GM23338 (cell line): ENCODE measurements at regions not wholly inside any gene's neighbourhood (a gene's known extent, or its start where the extent isn't known, plus 50 kb on each side); places are given as distances from the start of the nearest gene placed in this dataset.

ENCODE experiments used
- ATAC-seq: fragments of 200-7000 bp; cut with Tn5 transposase; 3 replicates; pipeline ENCODE4 v1.9.1; 2020
- DNase-seq: peaks from one replicate; pipeline ENCODE4 v3.0.0-alpha.2; 2015; ENCODE audit warnings: low spot score
- H2AFZ ChIP-seq: fragments of 200-600 bp; sonication (generic); 2 replicates; pipeline ENCODE4 v1.8.0; 2016; ENCODE audit warnings: antibody characterized with exemption, mild to moderate bottlenecking, moderate library complexity
- H3F3A ChIP-seq: fragments of 200-600 bp; sonication (generic); replicated peaks from 2 replicates; pipeline ENCODE4 v1.8.0; 2017; ENCODE audit warnings: antibody characterized with exemption, mixed run types, low read depth
- H3K27ac ChIP-seq: fragments of 200-600 bp; sonication (generic); 2 replicates; pipeline ENCODE4 v1.6.1; 2016; ENCODE audit warnings: low read depth
- H3K27me3 ChIP-seq: fragments of 200-600 bp; sonication (generic); 2 replicates; pipeline ENCODE4 v1.8.0; 2016; ENCODE audit warnings: mild to moderate bottlenecking, mixed run types, moderate library complexity; ENCODE audit not compliant: insufficient read depth
- H3K36me3 ChIP-seq: fragments of 200-600 bp; sonication (generic); 2 replicates; pipeline ENCODE4 v1.8.0; 2016; ENCODE audit warnings: mild to moderate bottlenecking; ENCODE audit not compliant: insufficient read depth
- H3K4me1 ChIP-seq: fragments of 200-600 bp; sonication (generic); 2 replicates; pipeline ENCODE4 v1.8.0; 2016; ENCODE audit warnings: mild to moderate bottlenecking, moderate library complexity; ENCODE audit not compliant: insufficient read depth
- H3K4me2 ChIP-seq: fragments of 200-600 bp; sonication (generic); 2 replicates; pipeline ENCODE4 v1.7.1; 2017; ENCODE audit warnings: mixed run types
- H3K4me3 ChIP-seq: fragments of 200-600 bp; sonication (generic); 2 replicates; pipeline ENCODE4 v1.6.1; 2016; ENCODE audit warnings: mixed run types
- H3K79me2 ChIP-seq: fragments of 200-600 bp; sonication (generic); replicated peaks from 2 replicates; pipeline ENCODE4 v1.8.0; 2017; ENCODE audit warnings: mild to moderate bottlenecking; ENCODE audit not compliant: insufficient read depth
- H3K9me2 ChIP-seq: fragments of 200-600 bp; sonication (generic); 2 replicates; pipeline ENCODE4 v1.8.0; 2017; ENCODE audit not compliant: insufficient read depth
- H4K20me1 ChIP-seq: fragments of 200-600 bp; sonication (generic); replicated peaks from 2 replicates; pipeline ENCODE4 v1.8.0; 2017; ENCODE audit warnings: mild to moderate bottlenecking; ENCODE audit not compliant: insufficient read depth
- H3K27ac Mint-ChIP-seq: 2 replicates; pipeline ENCODE4 v1.8.0; 2020; ENCODE audit warnings: inconsistent platforms, mild to moderate bottlenecking, moderate library complexity, mixed read lengths
- H3K27me3 Mint-ChIP-seq: 3 replicates; pipeline ENCODE4 v1.8.0; 2022; ENCODE audit warnings: low read depth, mild to moderate bottlenecking, moderate library complexity, mixed read lengths, inconsistent platforms; ENCODE audit not compliant: insufficient read depth, poor library complexity
- H3K36me3 Mint-ChIP-seq: 3 replicates; pipeline ENCODE4 v1.8.0; 2021; ENCODE audit warnings: low read depth, mild to moderate bottlenecking, inconsistent platforms, moderate library complexity, mixed read lengths
- H3K4me1 Mint-ChIP-seq: 3 replicates; pipeline ENCODE4 v1.8.0; 2020; ENCODE audit warnings: mild to moderate bottlenecking, inconsistent platforms, mixed read lengths
- H3K4me3 Mint-ChIP-seq: 3 replicates; pipeline ENCODE4 v1.8.0; 2021; ENCODE audit warnings: moderate library complexity, mild to moderate bottlenecking, inconsistent platforms, mixed read lengths
- H3K9me3 Mint-ChIP-seq: 3 replicates; pipeline ENCODE4 v1.8.0; 2020; ENCODE audit warnings: moderate library complexity, mild to moderate bottlenecking, inconsistent platforms, mixed read lengths
- CREB1 ChIP-seq: fragments of 250-450 bp; sonication (Bioruptor Pico); IDR thresholded peaks from 2 replicates; pipeline ENCODE4 v1.5.0; 2020; ENCODE audit warnings: low read depth, mild to moderate bottlenecking, moderate library complexity
- EZH2 ChIP-seq: fragments of 200-600 bp; sonication (generic); IDR thresholded peaks from one replicate; pipeline ENCODE4 v1.8.0; 2017; ENCODE audit warnings: antibody characterized with exemption, mild to moderate bottlenecking, low read depth; ENCODE audit not compliant: unreplicated experiment
- EZH2phosphoT487 ChIP-seq: fragments of 200-600 bp; sonication (generic); IDR thresholded peaks from one replicate; pipeline ENCODE4 v1.8.1; 2018; ENCODE audit warnings: antibody characterized with exemption; ENCODE audit not compliant: unreplicated experiment
- NANOG ChIP-seq: IDR thresholded peaks from 2 replicates; pipeline ENCODE4 v1.6.1; 2016; ENCODE audit warnings: antibody characterized with exemption, borderline replicate concordance
- POLR2AphosphoS5 ChIP-seq: IDR thresholded peaks from 2 replicates; pipeline ENCODE4 v1.6.1; 2016; ENCODE audit warnings: antibody characterized with exemption, low read depth
- STAT1 ChIP-seq: IDR thresholded peaks from one replicate; pipeline ENCODE4 v1.6.1; 2016; ENCODE audit warnings: antibody characterized with exemption; ENCODE audit not compliant: unreplicated experiment
- ZNF114 ChIP-seq: fragments of 250-450 bp; sonication (Bioruptor Pico); IDR thresholded peaks from 2 replicates; pipeline ENCODE4 v1.5.0; 2020; ENCODE audit warnings: mild to moderate bottlenecking, moderate library complexity
- TF ChIP-seq, protein P1 (sequence below), 2 experiments: fragments of 200-600 bp in 1 of 2; sonication (generic) in 1 of 2; conservative IDR thresholded peaks; 2 replicates each; pipeline versions ENCODE4 v1.5.1 to v1.6.1; 2016 to 2017; ENCODE audit warnings: antibody characterized with exemption in 2 of 2, low read depth in 2 of 2, mild to moderate bottlenecking in 2 of 2, moderate library complexity in 1 of 2
- TF ChIP-seq, protein P2 (sequence below): IDR thresholded peaks from one replicate; pipeline ENCODE4 v1.6.1; 2018; ENCODE audit warnings: antibody characterized with exemption; ENCODE audit not compliant: unreplicated experiment
- TF ChIP-seq, protein P3 (sequence below): fragments of 250-450 bp; sonication (Bioruptor Pico); IDR thresholded peaks from 2 replicates; pipeline ENCODE4 v1.5.0; 2020; ENCODE audit warnings: mild to moderate bottlenecking, moderate library complexity

DNA sequence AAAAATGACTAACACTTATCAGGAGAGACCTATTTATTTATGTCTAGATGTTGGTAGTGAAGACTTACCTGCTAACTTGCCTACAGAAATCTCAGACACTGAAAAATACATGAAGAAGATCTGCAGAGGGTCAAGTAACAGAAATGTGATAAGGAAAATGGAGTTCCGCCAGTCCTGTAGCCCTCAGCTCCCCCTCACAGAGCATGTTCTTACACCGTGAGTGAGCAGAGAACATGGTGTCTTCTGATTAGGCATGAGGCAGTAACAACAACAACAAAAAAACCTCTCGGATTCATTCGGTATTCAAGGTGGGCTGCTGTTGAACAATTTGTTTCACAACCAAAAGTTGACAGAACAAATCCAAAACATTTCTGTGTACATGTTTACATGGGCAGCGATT lies 162.0 kb upstream of the SNX2 start:
- H3K4me1 ChIP-seq = peaks cover 6% of the 10 kb centered on the region; the same call in 1 of the 2 replicates
- H3K36me3 ChIP-seq = no peaks in the 10 kb centered on the region
- peaks cover 2% of the 10 kb centered on the region for H3K27me3 Mint-ChIP-seq
- no peak overlapping the region for H3K4me3 ChIP-seq
- no peaks in the 10 kb centered on the region for H3K27me3 ChIP-seq
- no peak overlapping the region for H3K4me2 ChIP-seq
- H3F3A ChIP-seq = no peaks in the 10 kb centered on the region
- peak overlapping the region; percentile 18; the same call in 1 of the 2 replicates for H3K27ac Mint-ChIP-seq
- H4K20me1 ChIP-seq = no peaks in the 10 kb centered on the region
- H3K9me3 Mint-ChIP-seq = no peaks in the 10 kb centered on the region
- no peaks in the 10 kb centered on the region for H3K79me2 ChIP-seq
- no peak overlapping the region for H3K4me3 Mint-ChIP-seq
- H3K9me2 ChIP-seq = 0 out of 2 replicates have a peak, but pooled peaks cover 2% of the 10 kb centered on the region
- peaks cover 16% of the 10 kb centered on the region for H3K4me1 Mint-ChIP-seq
- no peaks in the 10 kb centered on the region for H3K36me3 Mint-ChIP-seq
- no peak for DNase-seq
- no peak overlapping the region for H3K27ac ChIP-seq
- TF ChIP-seq CREB1 (CRISPR knock-in tag) = no peak
- no peak for TF ChIP-seq EZH2phosphoT487
- TF ChIP-seq, protein P1, sequence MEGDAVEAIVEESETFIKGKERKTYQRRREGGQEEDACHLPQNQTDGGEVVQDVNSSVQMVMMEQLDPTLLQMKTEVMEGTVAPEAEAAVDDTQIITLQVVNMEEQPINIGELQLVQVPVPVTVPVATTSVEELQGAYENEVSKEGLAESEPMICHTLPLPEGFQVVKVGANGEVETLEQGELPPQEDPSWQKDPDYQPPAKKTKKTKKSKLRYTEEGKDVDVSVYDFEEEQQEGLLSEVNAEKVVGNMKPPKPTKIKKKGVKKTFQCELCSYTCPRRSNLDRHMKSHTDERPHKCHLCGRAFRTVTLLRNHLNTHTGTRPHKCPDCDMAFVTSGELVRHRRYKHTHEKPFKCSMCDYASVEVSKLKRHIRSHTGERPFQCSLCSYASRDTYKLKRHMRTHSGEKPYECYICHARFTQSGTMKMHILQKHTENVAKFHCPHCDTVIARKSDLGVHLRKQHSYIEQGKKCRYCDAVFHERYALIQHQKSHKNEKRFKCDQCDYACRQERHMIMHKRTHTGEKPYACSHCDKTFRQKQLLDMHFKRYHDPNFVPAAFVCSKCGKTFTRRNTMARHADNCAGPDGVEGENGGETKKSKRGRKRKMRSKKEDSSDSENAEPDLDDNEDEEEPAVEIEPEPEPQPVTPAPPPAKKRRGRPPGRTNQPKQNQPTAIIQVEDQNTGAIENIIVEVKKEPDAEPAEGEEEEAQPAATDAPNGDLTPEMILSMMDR (conservative IDR thresholded peaks at IDR 0.05; ENCODE audit: low read depth in 2 of 2) = no peak
- no peak for TF ChIP-seq NANOG
- TF ChIP-seq, protein P2, sequence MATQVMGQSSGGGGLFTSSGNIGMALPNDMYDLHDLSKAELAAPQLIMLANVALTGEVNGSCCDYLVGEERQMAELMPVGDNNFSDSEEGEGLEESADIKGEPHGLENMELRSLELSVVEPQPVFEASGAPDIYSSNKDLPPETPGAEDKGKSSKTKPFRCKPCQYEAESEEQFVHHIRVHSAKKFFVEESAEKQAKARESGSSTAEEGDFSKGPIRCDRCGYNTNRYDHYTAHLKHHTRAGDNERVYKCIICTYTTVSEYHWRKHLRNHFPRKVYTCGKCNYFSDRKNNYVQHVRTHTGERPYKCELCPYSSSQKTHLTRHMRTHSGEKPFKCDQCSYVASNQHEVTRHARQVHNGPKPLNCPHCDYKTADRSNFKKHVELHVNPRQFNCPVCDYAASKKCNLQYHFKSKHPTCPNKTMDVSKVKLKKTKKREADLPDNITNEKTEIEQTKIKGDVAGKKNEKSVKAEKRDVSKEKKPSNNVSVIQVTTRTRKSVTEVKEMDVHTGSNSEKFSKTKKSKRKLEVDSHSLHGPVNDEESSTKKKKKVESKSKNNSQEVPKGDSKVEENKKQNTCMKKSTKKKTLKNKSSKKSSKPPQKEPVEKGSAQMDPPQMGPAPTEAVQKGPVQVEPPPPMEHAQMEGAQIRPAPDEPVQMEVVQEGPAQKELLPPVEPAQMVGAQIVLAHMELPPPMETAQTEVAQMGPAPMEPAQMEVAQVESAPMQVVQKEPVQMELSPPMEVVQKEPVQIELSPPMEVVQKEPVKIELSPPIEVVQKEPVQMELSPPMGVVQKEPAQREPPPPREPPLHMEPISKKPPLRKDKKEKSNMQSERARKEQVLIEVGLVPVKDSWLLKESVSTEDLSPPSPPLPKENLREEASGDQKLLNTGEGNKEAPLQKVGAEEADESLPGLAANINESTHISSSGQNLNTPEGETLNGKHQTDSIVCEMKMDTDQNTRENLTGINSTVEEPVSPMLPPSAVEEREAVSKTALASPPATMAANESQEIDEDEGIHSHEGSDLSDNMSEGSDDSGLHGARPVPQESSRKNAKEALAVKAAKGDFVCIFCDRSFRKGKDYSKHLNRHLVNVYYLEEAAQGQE = no peak
- TF ChIP-seq, protein P3, sequence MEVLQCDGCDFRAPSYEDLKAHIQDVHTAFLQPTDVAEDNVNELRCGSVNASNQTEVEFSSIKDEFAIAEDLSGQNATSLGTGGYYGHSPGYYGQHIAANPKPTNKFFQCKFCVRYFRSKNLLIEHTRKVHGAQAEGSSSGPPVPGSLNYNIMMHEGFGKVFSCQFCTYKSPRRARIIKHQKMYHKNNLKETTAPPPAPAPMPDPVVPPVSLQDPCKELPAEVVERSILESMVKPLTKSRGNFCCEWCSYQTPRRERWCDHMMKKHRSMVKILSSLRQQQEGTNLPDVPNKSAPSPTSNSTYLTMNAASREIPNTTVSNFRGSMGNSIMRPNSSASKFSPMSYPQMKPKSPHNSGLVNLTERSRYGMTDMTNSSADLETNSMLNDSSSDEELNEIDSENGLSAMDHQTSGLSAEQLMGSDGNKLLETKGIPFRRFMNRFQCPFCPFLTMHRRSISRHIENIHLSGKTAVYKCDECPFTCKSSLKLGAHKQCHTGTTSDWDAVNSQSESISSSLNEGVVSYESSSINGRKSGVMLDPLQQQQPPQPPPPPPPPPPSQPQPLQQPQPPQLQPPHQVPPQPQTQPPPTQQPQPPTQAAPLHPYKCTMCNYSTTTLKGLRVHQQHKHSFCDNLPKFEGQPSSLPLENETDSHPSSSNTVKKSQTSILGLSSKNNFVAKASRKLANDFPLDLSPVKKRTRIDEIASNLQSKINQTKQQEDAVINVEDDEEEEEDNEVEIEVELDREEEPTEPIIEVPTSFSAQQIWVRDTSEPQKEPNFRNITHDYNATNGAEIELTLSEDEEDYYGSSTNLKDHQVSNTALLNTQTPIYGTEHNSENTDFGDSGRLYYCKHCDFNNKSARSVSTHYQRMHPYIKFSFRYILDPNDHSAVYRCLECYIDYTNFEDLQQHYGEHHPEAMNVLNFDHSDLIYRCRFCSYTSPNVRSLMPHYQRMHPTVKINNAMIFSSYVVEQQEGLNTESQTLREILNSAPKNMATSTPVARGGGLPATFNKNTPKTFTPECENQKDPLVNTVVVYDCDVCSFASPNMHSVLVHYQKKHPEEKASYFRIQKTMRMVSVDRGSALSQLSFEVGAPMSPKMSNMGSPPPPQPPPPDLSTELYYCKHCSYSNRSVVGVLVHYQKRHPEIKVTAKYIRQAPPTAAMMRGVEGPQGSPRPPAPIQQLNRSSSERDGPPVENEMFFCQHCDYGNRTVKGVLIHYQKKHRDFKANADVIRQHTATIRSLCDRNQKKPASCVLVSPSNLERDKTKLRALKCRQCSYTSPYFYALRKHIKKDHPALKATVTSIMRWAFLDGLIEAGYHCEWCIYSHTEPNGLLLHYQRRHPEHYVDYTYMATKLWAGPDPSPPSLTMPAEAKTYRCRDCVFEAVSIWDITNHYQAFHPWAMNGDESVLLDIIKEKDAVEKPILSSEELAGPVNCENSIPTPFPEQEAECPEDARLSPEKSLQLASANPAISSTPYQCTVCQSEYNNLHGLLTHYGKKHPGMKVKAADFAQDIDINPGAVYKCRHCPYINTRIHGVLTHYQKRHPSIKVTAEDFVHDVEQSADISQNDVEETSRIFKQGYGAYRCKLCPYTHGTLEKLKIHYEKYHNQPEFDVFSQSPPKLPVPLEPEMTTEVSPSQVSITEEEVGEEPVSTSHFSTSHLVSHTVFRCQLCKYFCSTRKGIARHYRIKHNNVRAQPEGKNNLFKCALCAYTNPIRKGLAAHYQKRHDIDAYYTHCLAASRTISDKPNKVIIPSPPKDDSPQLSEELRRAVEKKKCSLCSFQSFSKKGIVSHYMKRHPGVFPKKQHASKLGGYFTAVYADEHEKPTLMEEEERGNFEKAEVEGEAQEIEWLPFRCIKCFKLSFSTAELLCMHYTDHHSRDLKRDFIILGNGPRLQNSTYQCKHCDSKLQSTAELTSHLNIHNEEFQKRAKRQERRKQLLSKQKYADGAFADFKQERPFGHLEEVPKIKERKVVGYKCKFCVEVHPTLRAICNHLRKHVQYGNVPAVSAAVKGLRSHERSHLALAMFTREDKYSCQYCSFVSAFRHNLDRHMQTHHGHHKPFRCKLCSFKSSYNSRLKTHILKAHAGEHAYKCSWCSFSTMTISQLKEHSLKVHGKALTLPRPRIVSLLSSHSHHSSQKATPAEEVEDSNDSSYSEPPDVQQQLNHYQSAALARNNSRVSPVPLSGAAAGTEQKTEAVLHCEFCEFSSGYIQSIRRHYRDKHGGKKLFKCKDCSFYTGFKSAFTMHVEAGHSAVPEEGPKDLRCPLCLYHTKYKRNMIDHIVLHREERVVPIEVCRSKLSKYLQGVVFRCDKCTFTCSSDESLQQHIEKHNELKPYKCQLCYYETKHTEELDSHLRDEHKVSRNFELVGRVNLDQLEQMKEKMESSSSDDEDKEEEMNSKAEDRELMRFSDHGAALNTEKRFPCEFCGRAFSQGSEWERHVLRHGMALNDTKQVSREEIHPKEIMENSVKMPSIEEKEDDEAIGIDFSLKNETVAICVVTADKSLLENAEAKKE = no peak
- TF ChIP-seq ZNF114 = no peak
- TF ChIP-seq STAT1 = no peak
- TF ChIP-seq EZH2 = no peak
- no peak for TF ChIP-seq POLR2AphosphoS5
- no peak for ATAC-seq
- H2AFZ ChIP-seq = peak overlapping the region; percentile 74; the same call in 1 of the 2 replicates
